GM18502 (cell line): ENCODE measurements at regions not wholly inside any gene's neighbourhood (a gene's known extent, or its start where the extent isn't known, plus 50 kb on each side); places are given as distances from the start of the nearest gene placed in this dataset.
"Not testable (repeated sequence)": the region's sequence is repeated elsewhere in the genome, so short reads cannot be mapped to it uniquely, and the experiment has no call there.

Experiments used
- ATAC-seq: cut with Tn5 transposase; IDR thresholded peaks from one replicate; pipeline ENCODE4 v1.9.1; 2021; ENCODE audit warnings: mild to moderate bottlenecking; ENCODE audit not compliant: unreplicated experiment, poor library complexity

DNA sequence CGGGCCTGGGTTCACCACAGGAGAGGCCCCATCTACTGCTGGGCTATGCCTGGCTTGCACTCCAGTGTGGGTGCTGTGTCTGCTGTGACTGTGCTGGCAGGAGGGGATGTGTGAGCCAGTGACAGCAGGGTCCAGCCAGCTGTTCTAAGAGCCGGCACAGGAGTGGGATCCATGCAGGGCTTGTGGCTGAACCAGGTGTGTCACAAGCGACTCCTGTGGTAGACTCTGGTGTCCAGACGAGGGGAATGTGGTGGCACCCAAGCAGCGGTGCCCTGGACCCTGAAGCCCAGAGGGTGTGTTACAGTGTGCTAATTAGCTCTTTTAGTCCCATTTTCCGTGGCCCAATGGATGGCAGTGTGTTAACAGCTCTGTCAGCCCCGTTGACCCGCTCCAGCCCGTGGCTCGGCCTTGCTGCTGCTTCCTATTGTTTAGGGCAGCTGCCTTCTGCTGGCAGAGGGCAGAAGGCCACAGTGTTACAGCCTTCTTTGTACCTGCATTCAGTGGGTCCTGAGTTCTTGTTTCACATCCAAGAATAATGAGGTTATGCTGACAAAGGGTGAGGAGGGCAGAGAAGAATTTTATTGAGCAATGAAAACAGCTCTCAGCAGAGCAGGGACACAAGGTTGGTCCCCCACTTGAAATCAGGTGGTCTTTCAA lies 78.5 kb upstream of the RNU6-1 start:
- ATAC-seq, result no peak

DNA sequence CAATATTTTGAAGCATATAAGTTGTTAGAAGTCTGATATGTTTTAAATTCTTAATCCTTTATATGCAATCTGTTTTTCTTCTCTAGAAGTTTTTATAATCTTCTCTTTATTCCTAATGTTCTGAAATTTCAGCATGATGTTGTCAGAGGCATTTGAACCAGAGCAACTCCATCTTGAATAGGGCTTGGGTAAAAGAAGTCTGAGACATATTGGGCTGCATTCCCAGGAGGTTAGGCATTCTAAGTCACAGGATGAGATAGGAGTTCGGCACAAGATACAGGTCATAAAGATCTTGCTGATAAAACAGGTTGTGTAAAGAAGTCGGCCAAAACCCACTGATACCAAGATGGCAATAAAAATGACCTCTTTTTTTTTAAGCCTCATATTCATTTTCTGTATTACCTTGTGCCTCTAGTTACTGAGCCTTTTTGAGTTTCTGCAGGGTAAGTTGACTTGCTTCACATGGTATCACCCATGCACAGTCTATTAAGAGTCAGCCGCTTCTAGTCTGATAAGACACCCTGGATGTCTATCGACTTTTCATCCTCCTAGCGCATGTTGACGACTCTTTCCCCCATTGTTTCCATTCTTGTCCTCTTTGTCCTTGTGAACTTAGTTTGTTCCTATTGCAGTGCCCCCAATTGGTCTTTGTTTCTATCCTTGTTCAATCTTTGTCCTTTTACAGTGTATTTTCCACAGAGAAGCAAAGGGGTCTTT lies 80.8 kb upstream of the RNU6-1 start:
- no peak for ATAC-seq

- no peak for ATAC-seq
Measured at GRCh38 chr15:67922106-67922675, 82.3 kb upstream of the RNU6-1 start.

- ATAC-seq, result no peak
Measured at GRCh38 chr15:67922971-67923945, 83.4 kb upstream of the RNU6-1 start.

DNA sequence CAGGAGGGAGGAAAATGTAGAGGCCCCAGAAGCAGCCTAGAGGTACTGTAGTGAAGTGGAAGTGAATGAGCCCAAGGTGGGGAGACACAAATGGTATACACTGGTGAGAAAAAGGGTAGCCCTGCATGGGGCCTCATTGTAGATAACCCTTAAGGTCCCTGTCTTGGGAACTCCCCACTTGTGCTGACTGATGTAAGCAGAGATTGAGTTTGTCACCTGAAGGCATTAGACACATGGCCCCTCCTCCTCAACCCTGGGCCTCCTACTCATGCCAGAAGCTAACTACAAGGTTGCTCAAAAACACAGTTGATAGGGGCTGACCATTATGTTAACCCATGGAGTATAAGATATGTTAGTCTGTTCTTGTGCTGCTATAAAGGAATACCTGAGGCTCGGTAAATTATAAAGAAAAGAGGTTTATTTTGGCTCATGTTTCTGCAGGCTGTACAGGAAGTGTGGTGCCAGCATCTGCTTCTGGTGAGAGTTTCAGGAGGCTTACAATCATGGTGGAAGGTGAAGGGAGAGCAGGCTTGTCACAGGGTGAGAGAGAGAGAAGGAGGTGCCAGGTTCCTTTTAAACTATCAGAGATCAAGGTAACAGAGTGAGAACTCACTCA lies 84.6 kb upstream of the RNU6-1 start:
- ATAC-seq, result no peak

GRCh38 chr15:67925182-67925581 lies 85.3 kb upstream of the RNU6-1 start:
- ATAC-seq, result no peak

DNA sequence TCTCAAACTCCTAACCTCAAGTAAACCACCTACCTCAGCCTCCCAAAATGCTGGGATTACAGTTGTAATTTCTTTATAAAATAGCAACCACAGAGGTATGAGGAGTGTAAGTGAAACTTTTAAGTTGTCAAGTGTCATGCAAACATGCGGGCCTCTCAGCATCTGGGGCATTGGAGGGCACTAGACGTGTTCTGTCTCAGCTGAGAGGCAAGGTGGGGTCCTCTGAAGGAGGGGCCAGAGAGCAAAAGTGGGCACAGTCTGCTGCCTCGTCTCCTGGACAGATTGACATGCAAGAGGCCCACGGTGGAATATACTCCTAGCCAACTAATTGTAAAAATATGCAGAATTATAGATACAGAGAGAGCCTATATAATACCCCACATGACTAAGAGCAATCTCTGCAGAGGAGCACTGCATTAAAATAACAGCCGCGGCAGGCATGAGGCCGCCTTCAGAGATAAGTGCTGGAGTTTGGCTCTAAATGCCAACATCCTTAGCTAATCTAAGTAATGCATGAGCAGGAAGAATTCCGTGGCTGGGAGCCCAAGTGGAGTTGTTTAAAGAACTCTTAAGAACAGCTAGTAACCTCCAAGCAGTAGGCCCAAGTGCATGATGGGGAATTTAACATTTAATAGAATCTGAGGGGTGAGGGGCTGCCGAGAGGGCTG lies 87.8 kb upstream of the RNU6-1 start:
- ATAC-seq, result no peak

GRCh38 chr15:67928666-67929065 lies 88.8 kb upstream of the RNU6-1 start:
- no peak for ATAC-seq

GRCh38 chr15:67930720-67931119 lies 90.9 kb upstream of the RNU6-1 start:
- ATAC-seq, result no peak

DNA sequence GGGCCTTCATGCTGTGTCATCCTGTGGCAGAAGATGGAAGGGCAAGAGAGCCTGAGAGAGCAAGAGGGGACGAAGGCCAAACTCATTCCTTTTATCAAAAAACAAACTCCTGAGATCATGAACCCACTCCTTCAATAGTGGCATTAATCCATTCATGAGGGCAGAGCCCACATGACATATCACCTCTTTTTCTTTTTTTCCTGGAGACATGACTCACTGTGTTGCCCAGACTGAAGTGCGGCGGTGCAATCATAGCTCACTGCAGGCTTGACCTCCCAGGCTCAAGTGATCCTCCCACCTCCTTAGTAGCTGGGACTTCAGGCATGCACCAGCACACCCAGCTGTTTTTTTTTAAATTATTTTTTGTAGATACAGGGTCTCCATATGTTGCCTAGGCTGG lies 92.0 kb upstream of the RNU6-1 start:
- ATAC-seq, result no peak

DNA sequence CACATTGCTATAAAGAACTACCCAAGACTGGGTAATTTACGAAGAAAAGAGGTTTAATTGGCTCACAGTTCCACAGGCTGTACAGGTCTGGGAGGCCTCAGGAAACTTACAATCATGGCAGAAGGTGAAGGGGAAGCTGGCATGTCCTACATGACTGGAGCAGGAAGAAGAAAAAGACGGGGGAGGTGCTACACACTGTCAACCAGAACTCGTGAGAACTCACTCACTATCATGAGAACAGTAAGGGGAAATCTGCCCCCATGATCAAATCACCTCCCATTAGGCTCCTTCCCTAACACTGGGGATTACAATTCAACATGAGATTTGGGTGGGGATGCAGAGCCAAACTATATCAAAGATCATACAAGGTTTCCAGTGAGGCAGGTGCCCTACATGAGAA lies 94.3 kb upstream of the RNU6-1 start:
- not testable (repeated sequence) for ATAC-seq

GRCh38 chr15:67935244-67935643 lies 95.4 kb upstream of the RNU6-1 start:
- ATAC-seq, result no peak

DNA sequence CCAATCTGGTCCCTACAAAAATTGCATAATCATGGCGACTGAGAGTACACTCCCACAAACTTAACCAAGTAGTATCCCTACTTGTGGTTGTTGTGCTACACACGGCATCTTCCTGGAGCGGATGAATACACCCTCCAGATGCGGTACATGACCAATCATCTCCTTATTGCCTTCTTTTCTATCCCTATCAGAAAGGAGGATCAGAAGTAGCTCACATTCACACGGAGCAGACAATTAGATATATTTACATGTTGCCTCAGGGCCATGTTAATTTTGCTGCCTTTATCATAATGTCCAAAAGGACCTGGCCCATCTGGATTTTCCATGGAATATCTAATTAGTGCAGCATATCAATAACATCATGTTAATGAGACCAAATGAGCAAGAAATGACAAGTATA lies 96.4 kb upstream of the RNU6-1 start:
- no peak for ATAC-seq

- no peak for ATAC-seq
Measured at GRCh38 chr15:67937153-67937761, 97.4 kb upstream of the RNU6-1 start.

DNA sequence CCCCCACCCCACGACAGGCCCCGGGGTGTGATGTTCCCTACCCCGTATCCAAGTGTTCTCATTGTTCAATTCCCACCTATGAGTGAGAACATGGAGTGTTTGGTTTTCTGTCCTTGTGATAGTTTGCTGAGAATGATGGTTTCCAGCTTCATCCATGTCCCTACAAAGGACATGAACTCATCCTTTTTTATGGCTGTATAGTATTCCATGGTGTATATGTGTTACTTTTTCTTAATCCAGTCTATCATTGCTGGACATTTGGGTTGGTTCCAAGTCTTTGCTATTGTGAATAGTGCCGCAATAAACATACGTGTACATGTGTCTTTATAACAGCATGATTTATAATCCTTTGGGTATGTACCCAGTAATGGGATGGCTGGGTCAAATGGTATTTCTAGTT lies 99.3 kb upstream of the RNU6-1 start:
- not testable (repeated sequence) for ATAC-seq

- ATAC-seq, result not testable (repeated sequence)
Measured at GRCh38 chr15:67939588-67940323, 99.9 kb upstream of the RNU6-1 start.

GRCh38 chr15:67940324-67940719 lies 100.5 kb upstream of the RNU6-1 start:
- no peak for ATAC-seq

DNA sequence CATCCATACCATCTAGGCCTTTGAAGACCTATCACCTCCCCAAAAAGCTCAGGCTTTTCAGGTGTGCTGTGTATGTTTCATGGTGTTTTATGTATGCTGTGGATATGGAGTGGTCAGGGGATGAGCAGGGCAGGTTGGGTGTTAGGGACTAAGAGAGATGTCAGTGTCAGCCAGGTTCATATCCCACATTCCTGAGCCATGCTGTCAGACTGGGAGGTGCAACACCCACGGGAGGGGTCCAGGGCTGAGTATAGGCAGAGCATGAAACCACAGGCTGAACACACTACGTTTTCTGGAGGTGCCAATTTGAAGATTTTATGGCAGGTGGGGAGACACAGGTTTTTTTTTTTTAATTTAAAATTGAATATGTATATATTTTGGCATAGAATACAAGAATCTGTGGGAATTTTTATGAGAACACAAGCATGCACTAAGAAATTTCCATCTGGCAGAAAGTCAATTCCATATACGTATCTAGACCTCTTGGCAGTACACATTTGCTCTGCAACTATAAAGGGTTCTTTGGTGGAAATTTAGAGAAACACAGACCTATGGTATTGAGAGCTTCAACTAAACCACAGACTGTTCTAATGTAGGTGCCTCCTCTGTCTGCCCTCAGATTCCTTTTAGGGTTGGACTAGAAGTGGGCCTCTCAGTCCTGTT lies 101.9 kb upstream of the RNU6-1 start:
- ATAC-seq, result no peak
